ENCODE measurements at regions not wholly inside any gene's neighbourhood (a gene's known extent, or its start where the extent isn't known, plus 50 kb on each side); places are given as distances from the start of the nearest gene placed in this dataset.
"Not testable (repeated sequence)": the region's sequence is repeated elsewhere in the genome, so short reads cannot be mapped to it uniquely, and the experiment has no call there.

- no peak for DNase-seq (ENCODE audit: low read depth in 1 of 2, low spot score in 1 of 2)
These were observed 298.0 kb upstream of the CXADR start for GRCh38 chr21:17214801-17215200.

- DNase-seq (ENCODE audit: low read depth in 1 of 2, low spot score in 1 of 2): not testable (repeated sequence)
These were observed 293.8 kb upstream of the CXADR start for GRCh38 chr21:17219050-17219449.

- no peak for DNase-seq (ENCODE audit: low read depth in 1 of 2, low spot score in 1 of 2)
These were observed 281.7 kb upstream of the CXADR start for GRCh38 chr21:17231124-17231523.

GRCh38 chr21:17231771-17232170, 281.1 kb upstream of the CXADR start:
- no peak for DNase-seq (ENCODE audit: low read depth in 1 of 2, low spot score in 1 of 2)

GRCh38 chr21:17238468-17238867, 274.4 kb upstream of the CXADR start:
- no peak for DNase-seq (ENCODE audit: low read depth in 1 of 2, low spot score in 1 of 2)

- no peak for DNase-seq (ENCODE audit: low read depth in 1 of 2, low spot score in 1 of 2)
These were observed 262.0 kb upstream of the CXADR start for GRCh38 chr21:17250778-17251241.

GRCh38 chr21:17257784-17258183, 255.1 kb upstream of the CXADR start:
- no peak for DNase-seq (ENCODE audit: low read depth in 1 of 2, low spot score in 1 of 2)

- DNase-seq (ENCODE audit: low read depth in 1 of 2, low spot score in 1 of 2): no peak
These were observed 248.7 kb upstream of the CXADR start for GRCh38 chr21:17264182-17264581.

GRCh38 chr21:17269760-17270159, 243.1 kb upstream of the CXADR start:
- DNase-seq (ENCODE audit: low read depth in 1 of 2, low spot score in 1 of 2): no peak

- no peak for DNase-seq (ENCODE audit: low read depth in 1 of 2, low spot score in 1 of 2)
These were observed 242.6 kb upstream of the CXADR start for GRCh38 chr21:17270229-17270628.

- DNase-seq (ENCODE audit: low read depth in 1 of 2, low spot score in 1 of 2): no peak
These were observed 233.2 kb upstream of the CXADR start for GRCh38 chr21:17279663-17280062.

- DNase-seq (ENCODE audit: low read depth in 1 of 2, low spot score in 1 of 2): not testable (repeated sequence)
These were observed 219.8 kb upstream of the CXADR start for GRCh38 chr21:17293016-17293562.

- no peak for DNase-seq (ENCODE audit: low read depth in 1 of 2, low spot score in 1 of 2)
These were observed 216.8 kb upstream of the CXADR start for GRCh38 chr21:17295997-17296396.

- DNase-seq (ENCODE audit: low read depth in 1 of 2, low spot score in 1 of 2): not testable (repeated sequence)
These were observed 213.3 kb upstream of the CXADR start for GRCh38 chr21:17299576-17299975.

GRCh38 chr21:17327715-17328114, 185.1 kb upstream of the CXADR start:
- not testable (repeated sequence) for DNase-seq (ENCODE audit: low read depth in 1 of 2, low spot score in 1 of 2)

- DNase-seq (ENCODE audit: low read depth in 1 of 2, low spot score in 1 of 2): no peak
These were observed 178.4 kb upstream of the CXADR start for GRCh38 chr21:17334484-17334883.

- DNase-seq (ENCODE audit: low read depth in 1 of 2, low spot score in 1 of 2): no peak
These were observed 172.8 kb upstream of the CXADR start for GRCh38 chr21:17340081-17340480.

- no peak for DNase-seq (ENCODE audit: low read depth in 1 of 2, low spot score in 1 of 2)
These were observed 169.8 kb upstream of the CXADR start for GRCh38 chr21:17343055-17343454.

GRCh38 chr21:17348357-17348756, 164.5 kb upstream of the CXADR start:
- DNase-seq (ENCODE audit: low read depth in 1 of 2, low spot score in 1 of 2): no peak

GRCh38 chr21:17348849-17349248, 164.0 kb upstream of the CXADR start:
- no peak for DNase-seq (ENCODE audit: low read depth in 1 of 2, low spot score in 1 of 2)

- no peak for DNase-seq (ENCODE audit: low read depth in 1 of 2, low spot score in 1 of 2)
These were observed 161.1 kb upstream of the CXADR start for GRCh38 chr21:17351766-17352165.

- no peak for DNase-seq (ENCODE audit: low read depth in 1 of 2, low spot score in 1 of 2)
These were observed 159.7 kb upstream of the CXADR start for GRCh38 chr21:17352996-17353655.

GRCh38 chr21:17359781-17360180, 153.1 kb upstream of the CXADR start:
- DNase-seq (ENCODE audit: low read depth in 1 of 2, low spot score in 1 of 2): no peak
